NCI-H446 (cell line): ENCODE measurements at regions not wholly inside any gene's neighbourhood (a gene's known extent, or its start where the extent isn't known, plus 50 kb on each side); places are given as distances from the start of the nearest gene placed in this dataset.

Source experiments
- DNase-seq, 2 experiments: peaks; one replicate each; lab custom pipeline; 2025; lab: John Stamatoyannopoulos, UW

DNA sequence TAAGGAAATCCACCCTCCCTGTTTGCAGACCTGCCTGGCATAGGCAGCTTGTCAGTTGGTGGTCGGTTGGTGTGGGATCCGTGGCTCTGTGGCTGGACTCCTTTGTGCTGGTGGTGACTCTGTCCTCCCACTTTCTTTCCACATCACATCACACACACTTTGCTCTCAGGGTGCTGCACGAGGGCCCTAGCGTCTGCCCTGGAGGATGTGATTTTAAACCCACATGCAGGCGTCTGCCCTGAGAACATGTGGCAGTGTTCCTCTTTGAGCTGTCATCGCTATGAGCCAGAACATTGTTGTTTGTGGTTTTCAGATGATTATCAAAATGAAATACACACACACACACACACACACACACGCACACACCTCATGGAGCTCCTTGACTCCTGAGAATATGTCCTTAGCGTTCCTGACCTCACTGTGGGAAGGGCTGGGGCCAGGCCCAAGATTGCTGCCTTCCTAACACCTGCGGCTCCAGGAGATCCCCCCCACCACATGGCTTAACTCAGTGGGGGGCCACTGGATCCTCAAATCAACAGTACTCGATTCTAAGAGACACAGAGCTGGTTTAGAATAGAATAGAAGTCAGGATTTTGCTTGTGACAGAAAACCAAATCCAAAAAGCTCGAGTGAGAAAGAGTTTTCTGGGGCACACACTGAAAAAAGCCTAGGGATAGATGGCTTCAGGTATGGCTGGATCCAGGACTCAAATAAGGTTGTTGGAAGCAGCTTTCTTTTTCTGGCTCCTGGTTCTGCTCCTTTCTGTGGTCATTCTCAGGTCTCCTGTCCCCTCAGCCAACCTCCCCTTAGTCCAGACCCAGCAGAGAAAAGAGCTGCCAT, 54.8 kb downstream of the RTP5 start:
- DNase-seq, result no peak

DNA sequence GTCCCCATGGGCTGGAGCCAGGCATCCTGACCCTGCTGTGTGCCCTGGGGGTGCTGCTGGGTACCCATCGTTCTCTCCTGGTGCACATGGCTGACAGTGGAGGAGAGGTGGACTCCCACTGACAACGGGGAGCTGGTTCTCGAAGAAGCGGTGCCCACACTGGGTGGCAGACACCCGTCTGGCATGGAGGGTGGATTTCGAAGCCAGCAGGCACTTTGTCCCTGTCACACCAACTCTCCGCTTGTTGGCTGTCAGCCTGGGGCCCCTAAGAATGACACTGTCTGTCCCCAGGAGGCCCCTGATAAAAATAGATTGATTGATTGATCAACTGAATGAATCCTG, 55.4 kb downstream of the RTP5 start:
- DNase-seq, result no peak

DNA sequence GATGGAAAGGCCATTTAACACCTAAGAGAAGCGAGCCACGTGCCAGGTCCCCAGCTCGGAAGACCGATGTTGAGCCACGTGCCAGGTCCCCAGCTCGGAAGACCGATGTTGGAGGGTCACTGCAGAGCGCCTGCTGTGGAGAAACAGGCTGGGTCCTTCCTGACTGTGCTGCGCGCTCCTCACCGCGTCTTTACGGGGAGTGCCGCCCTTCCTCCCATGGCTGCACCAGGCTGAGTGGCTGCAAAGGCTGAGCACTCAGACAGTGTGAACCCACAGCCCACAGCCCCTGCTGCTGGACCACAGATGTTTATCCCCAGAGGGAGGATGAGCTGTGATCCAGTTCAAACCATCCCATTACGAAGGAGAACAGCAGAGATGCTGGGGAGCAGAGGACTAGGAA, 55.7 kb downstream of the RTP5 start:
- no peak for DNase-seq

- no peak for DNase-seq
Measured at GRCh38 chr2:241925821-241926441, 56.4 kb downstream of the RTP5 start.

GRCh38 chr2:241926541-241927311, 57.2 kb downstream of the RTP5 start:
- DNase-seq, result no peak

GRCh38 chr2:241929551-241930490, 60.3 kb downstream of the RTP5 start:
- no peak for DNase-seq

DNA sequence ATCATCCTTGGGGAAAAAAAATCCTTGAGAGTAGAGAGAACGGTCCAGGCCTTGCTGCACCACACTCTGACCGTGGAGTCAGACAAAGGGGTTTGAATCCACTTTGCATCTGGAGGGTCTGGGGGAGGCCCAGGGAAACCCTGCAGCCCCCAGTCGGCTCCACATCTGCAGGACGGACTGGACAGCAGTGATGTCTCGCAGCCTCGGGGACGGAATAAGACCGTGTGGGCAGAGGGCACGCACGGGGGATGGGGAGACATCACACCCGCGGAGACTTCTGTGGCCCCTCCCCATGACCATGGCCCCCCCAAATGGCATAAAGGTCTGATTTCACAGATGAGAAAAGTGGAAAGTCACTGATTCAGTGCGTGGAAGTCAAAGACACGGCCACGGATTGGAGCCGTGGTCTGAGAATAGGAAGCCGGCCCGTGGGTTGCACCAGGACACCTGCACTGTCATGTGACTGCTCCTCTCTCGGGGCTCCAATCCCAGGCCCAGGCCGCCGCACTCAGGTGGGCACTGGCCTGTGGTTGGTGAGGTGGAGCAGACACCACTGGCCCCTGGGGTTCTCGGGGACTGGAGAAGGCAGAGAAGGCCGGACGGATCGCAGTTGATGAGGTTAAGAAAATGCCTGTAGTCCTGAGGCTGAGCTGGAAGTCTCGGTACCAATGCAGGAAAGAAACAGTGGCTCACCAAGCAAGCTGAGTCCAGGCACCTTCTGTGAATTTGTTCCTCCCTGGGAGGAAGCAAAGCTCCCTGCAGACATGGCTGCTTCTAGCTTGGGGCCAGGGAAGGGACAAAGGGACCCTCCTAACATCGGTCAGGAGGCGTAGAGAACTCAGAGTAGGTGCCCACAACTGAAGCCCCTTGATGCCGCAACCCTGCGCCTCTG, 61.8 kb downstream of the RTP5 start:
- DNase-seq, result no peak

DNA sequence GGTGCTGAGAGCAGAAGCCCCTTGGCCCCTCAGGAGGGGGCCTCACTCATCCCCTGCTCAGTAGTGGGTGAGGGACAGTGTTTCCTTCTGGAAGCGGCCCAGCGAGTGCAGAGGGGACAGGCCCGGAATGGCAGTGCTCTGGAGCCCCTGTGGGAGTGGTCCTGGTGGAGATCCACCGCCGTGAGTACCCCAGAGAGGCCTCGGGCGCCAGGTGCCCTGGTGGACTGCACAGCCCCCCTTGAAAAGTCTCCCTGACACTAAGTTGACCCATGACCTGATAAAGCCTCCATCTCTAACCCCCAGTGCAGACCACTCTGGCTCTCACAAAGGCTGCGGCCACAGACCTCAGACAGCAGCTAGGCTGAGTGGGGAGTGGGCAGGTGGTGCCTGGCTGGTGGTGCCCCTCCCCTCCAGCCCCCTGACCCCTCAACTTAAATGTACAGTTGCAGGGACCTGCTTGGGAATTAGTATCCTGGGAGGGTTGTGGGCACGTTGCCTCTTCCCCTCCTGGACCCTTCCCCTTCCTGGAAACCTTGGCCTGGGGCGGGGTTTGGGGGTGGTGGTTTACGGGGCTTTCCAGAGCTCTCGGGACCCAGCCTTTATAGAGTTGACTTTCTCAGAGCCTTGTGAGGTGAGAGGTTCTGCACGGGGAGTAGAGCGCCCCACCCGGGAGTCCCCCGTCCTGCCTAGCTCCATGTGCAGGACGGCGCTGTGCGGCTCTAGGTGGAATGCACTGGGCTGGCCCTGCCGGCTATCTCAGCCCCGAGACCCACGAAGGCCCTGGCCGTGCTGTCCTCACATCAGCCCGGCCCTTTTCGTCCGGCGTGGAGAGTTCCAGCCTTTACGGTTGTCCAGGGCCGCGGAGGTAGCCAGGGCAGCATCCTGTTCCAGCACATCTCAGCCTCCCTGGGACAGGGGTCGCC, 62.7 kb downstream of the RTP5 start:
- DNase-seq, result no peak

- DNase-seq, result no peak
Measured at GRCh38 chr2:241932899-241933178, 63.3 kb downstream of the RTP5 start.

DNA sequence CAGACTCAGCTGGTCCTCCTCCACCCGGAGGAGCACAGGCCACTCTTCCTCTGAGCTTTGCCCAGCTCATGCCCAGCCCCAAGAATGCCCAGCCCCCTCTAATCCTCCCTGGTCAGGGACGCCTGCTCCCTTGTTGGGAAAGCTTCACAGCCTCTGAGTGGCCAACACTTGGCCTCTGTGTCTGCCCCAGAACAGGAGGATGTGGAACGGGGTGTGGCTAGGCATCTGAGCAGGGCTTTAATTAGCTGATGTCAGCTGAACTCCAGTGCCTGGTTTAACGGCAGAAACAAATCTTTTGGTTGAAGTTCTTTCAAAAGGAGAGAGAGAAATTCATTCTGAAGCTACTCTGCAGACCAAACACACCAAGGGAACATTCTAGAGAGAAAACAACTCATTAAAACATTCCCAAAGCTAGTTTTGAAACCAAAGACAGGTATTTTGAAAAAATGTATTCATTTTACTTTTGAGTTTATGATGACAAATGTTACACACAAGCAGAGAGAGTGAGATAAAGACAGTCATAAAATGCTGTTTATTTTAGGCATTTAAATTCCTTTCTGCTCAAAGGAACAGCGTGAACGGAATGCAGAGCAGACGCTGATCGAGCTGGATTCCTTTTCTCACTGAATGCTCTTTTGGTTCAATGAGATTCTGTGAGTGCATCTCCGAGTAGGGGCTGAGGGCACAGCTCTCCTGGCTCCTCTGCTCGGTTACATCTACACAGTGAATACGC, 63.8 kb downstream of the RTP5 start:
- no peak for DNase-seq

DNA sequence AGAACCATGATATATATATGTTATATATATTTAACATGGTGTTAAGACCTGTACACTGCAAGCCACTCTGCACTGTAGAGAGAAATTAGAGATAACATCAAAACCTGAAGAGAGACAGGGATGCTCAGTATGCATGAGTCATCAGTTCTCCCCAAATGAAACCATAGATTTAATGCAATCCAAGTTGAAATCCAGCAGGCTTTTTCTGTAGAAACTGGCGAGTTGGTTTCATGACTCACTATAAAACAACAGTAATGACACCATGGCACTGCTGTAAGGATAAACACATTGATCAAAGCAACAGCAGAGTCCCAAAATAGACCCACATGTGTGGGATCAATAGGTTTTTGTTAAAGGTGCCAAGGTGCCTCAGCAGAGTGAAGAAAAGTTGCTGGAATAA, 65.8 kb downstream of the RTP5 start:
- no peak for DNase-seq

GRCh38 chr2:241935774-241936173, 66.2 kb downstream of the RTP5 start:
- no peak for DNase-seq

GRCh38 chr2:241936457-241937133, 67.1 kb downstream of the RTP5 start:
- no peak for DNase-seq

- no peak for DNase-seq
Measured at GRCh38 chr2:241937297-241937696, 67.8 kb downstream of the RTP5 start.

GRCh38 chr2:241939541-241939940, 70.0 kb downstream of the RTP5 start:
- no peak for DNase-seq

GRCh38 chr2:241940329-241940728, 70.8 kb downstream of the RTP5 start:
- DNase-seq, result no peak

DNA sequence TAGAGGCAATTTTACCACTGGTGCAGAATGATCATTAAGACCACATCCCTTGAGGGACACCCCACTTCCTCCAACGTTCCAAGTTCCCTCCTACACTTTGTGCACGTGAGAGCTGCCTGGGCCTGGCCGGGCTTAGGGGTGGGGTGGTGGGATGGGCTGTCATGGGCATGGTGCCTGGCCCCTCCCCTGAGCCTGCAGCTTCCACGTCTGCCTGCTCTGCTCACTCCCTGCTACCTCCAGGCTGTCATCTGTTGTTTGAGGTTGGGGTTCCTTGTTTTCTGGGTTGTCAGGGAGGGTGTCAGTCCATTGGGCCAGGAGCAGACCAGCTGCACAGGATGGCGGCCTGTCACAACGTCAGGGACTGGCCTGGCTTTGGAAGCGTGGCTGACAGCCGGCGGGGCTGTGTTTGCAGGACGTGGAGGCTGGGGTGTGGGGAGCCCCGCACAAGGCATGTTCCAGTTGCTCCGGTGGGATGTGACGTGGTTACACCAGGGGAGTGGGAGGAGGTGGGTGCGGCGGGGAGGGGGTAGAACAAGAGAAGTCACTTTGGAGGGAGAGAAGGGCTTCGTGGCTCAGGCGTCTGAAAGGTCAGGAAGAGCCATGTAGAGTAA, 72.3 kb downstream of the RTP5 start:
- DNase-seq, result no peak
